DLD1 (cell line): ENCODE measurements at regions not wholly inside any gene's neighbourhood (a gene's known extent, or its start where the extent isn't known, plus 50 kb on each side); places are given as distances from the start of the nearest gene placed in this dataset.

ENCODE experiments used
- in situ Hi-C: cut with HindIII; loops from 2 replicates; pipeline ENCODE4 v1.10.0; 2017; ENCODE audit warnings: low sequenced_read_pairs

DNA sequence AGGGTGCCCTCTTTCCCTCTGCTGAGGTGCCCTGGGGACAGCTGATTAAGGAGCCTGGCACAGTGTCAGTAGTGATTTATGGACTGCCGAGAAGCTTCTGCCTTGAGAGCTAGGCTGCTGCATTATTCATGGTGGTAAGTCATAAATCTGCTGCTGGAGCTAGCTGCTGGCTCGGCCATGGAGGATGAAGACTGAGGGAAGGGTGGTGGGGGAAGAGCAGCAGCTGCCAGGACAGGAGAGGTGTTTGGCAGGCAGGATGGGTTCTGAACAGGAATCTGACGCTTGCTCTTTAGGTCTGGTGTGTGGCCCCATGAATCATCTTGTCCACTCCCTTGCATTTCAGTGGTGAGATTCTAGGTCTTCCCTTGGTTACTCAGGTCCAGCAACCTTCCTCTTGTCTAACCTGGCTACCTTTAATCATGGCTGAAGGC lies 296.3 kb downstream of the DYSF start:
- in situ Hi-C loops, result no loop called here

DNA sequence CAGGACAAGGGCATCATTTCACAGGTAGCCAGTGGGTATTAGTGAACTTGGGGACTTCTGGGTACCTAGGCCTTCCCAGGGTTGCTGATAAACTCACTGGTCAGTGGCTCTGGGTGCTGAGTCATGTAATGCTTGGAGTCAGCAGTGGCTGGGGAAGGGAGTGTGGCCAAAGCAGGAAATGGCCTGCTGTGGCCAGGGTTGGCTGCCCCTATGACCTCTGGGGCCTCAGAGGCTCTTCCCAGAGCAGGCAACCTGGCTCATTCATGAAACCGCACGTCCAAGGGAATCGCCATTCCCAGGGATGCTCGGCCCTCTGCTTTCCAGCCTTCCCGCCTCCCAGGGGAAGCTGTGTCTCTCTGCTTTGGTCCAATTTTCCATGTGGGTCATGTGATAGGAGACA lies 294.9 kb downstream of the DYSF start:
- in situ Hi-C loops, result no loop called here

- in situ Hi-C loops, result no loop called here
These were observed 294.2 kb downstream of the DYSF start for GRCh38 chr2:71747559-71747958.

DNA sequence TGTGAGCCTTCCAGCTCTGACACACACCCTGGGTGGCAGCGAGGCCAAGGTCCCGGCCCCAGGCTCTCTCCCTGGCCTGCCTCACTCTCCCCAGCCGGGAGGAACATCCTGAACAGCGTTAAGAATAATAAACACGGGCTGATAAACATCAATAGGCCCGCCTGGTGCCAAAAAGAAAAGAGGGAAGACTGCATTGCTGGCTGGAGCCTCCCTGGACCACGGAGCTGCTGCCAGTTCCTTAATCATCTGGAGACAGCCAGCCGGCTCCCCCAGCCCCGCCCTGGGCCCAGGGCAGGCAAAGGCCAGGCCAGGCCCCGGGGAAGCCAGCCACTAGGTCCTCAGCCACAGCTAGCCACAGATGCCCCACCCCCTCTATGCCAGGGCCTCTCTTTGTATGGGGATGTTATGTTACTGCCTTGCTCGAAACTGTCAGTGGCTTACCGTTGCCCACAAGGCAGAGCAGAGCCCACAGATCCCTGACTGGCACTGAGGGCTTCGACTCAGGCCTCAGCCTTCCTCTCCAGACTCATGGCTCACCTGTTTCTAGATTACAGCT lies 293.7 kb downstream of the DYSF start:
- in situ Hi-C loops, result no loop called here

DNA sequence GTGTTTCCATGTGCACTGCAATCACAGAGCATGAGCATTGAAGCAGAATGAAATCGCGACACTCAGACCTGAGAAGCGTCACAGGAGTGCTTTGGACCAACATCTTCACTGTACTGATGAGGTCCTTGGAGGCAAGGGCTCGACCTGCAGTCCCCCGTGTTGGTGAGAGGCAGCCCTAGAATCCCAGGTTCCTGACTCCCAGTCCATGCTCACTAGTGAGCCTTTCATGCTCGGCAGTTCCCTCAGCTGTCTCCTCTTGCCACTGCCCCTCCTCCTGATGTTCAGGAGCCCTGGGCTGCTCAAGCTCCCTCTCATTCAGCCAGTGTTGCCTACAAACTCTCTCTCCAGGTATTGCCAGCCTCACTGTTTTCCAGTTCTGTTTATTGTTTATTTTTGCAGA lies 291.4 kb downstream of the DYSF start:
- in situ Hi-C loops, result no loop called here

DNA sequence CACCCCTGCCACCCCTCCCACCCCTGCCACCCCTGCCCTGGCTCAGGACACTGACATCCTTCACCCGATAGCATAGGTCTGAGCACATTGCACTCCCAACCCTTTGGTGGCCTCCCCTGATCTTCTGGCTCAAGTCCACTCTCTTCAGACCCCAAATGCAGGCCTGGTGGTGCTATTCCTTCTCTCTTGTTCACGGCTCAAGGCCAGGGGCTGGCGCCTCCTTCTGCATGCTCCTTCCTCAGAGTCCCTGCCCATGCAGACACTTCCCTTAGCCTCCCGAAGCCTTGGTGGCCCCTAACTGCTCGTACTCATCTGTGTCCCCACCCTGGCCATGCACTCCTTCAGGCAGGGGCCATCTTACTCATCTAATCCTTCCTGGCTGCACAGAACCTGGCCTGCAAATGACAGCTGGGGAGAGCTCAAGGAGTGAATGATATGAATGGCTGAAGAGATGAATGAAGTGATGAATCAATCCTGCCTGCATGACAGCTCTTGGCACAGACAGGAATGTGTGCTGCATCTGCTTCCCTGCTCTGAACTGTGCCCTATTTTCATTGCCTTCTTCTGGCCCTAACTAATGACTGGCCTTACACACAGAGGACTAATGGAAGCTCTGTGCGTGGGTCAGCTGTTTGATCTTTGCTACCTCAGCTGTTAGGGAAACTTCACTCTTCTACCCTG lies 290.8 kb downstream of the DYSF start:
- in situ Hi-C loops, result no loop called here

GRCh38 chr2:71742953-71743601 lies 289.7 kb downstream of the DYSF start:
- in situ Hi-C loops, result no loop called here

DNA sequence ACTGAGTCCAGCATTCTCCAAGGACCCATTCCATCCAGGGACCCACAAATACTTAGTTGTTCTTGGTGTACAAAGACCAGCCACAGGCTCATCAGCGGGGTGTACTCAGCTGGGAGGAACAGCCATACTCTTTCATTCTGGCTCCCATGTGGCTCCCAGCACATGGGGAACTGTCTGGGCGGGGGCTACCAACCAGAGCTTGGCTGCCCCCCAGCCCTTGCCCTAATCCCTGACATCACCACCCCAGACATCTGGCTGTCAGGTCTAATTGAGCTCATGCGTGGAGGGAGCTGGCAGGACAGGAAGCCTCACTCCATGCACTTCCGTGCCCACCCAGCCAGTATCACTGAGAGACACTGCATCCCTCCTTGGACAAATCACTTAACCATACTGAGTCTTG lies 283.6 kb downstream of the DYSF start:
- in situ Hi-C loops, result no loop called here

DNA sequence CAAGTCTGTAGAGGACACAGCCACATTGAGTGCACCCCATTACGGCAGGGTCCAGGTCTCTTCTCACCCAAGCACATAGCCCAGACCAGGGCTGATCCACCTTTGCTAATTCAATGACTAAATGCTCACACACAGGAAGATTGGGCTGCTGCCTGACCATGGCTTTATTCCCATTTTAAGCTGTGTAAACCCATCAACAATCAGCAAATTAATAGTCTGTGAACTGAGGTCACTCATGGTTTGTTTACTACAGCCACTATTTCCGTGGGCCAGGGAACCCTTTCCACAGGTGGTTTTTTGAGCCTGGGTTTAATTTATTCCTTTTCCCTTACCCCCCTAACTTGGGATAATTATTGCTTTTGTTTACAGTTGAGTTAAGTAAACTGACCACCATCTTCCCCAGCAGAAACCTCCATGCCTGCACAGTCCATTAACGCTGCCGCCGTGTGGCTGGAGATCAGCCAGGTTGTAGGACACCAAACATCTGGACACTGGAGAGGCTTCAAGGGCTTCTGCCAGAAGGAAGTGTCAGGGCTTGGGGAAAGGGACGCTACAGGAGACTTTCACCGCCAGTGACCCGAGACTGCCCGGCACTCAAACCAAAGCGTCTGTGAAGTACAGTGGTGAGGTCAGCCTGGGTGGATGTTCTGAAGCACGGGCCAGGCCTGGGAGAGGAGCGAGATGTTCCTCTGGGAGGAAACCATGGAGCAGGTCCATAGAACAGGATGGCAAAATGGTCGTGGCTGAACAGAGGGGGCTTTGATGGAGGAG lies 282.9 kb downstream of the DYSF start:
- in situ Hi-C loops, result no loop called here
